Kidney (tissue), 13 donors: ENCODE measurements at regions not wholly inside any gene's neighbourhood (a gene's known extent, or its start where the extent isn't known, plus 50 kb on each side); places are given as distances from the start of the nearest gene placed in this dataset.

ENCODE experiments used
- DNase-seq, 5 donors: peaks; one replicate each; pipeline ENCODE4 v3.0.0-alpha.2; 2013 to 2020
- FAIRE-seq: peaks from 2 replicates; lab custom pipeline; 2012; peaks lifted over from hg19 to GRCh38; lab: Jason Lieb, UNC
- H3K27ac ChIP-seq, 2 donors: one replicate each; pipeline ENCODE4 v1.7.0; 2013; ENCODE audit warnings: low read depth in 2 of 2, low read length in 2 of 2, inconsistent platforms in 1 of 2
- H3K27me3 ChIP-seq: one replicate; pipeline ENCODE4 v1.7.1; 2013; ENCODE audit warnings: low read length, inconsistent platforms; ENCODE audit not compliant: control insufficient read depth, insufficient read depth
- H3K36me3 ChIP-seq, 3 donors: one replicate each; pipeline versions ENCODE4 v1.7.0 to v1.7.1; 2013; ENCODE audit warnings: low read length in 3 of 3, control low read depth in 1 of 3, inconsistent platforms in 1 of 3; ENCODE audit not compliant: insufficient read depth in 3 of 3, control insufficient read depth in 2 of 3
- H3K4me1 ChIP-seq, 3 donors: one replicate each; pipeline versions ENCODE4 v1.7.0 to v1.7.1; 2013; ENCODE audit warnings: low read length in 3 of 3, inconsistent platforms in 1 of 3, low read depth in 1 of 3; ENCODE audit not compliant: control insufficient read depth in 2 of 3, insufficient read depth in 2 of 3
- H3K4me3 ChIP-seq, 3 donors: one replicate each; pipeline versions ENCODE4 v1.7.0 to v1.8.1; 2013; ENCODE audit warnings: low read length in 3 of 3, control low read depth in 1 of 3, inconsistent platforms in 1 of 3
- H3K9ac ChIP-seq, 3 donors: one replicate each; pipeline versions ENCODE4 v1.7.0 to v1.7.1; 2013; ENCODE audit warnings: low read length in 3 of 3, control low read depth in 1 of 3, inconsistent platforms in 1 of 3
- H3K9me3 ChIP-seq, 3 donors: one replicate each; pipeline versions ENCODE4 v1.7.0 to v1.7.1; 2013; ENCODE audit warnings: low read length in 3 of 3, control low read depth in 1 of 3, inconsistent platforms in 1 of 3; ENCODE audit not compliant: control insufficient read depth in 2 of 3, insufficient read depth in 1 of 3
- CTCF ChIP-seq: IDR thresholded peaks from 3 replicates; pipeline ENCODE4 v1.5.1; 2012; ENCODE audit warnings: mild to moderate bottlenecking, moderate library complexity, borderline replicate concordance; ENCODE audit not compliant: insufficient read depth; ENCODE audit errors: extremely low read depth
- intact Hi-C: fragments of 100-400 bp; cut with DNase I; formaldehyde crosslinking; loops from one replicate; pipeline ENCODE4 v1.11.1; 2022
- donor health status: control.
- donor health status: control.
- donor health status: control.
- donor health status: control.
- donor health status: control.
- donor health status: DM: yes; HTN: yes; CAD: no.
- donor health status: Normal renal cell carcinoma (clear cell type).

- intact Hi-C loops, result no loop called here
- DNase-seq, result peak; percentile 53 to 72 (median 57)
- TF ChIP-seq CTCF, result peak; percentile 17
- no peaks in the 10 kb centered on the region for H3K36me3 ChIP-seq
- H3K4me3 ChIP-seq, result peak overlapping the region in 2 of 3 donors; percentile 9
- FAIRE-seq, result no peak
- H3K27ac ChIP-seq, result no peak overlapping the region
- no peak overlapping the region for H3K9ac ChIP-seq
- H3K9me3 ChIP-seq, result peaks cover 0 to 25% (median 0%) of the 10 kb centered on the region in 3 donors
- no peaks in the 10 kb centered on the region for H3K4me1 ChIP-seq
- H3K27me3 ChIP-seq, result peaks cover 3% of the 10 kb centered on the region
These were observed 99.7 kb upstream of the CCL21 start for GRCh38 chr9:34809504-34810186.

DNA sequence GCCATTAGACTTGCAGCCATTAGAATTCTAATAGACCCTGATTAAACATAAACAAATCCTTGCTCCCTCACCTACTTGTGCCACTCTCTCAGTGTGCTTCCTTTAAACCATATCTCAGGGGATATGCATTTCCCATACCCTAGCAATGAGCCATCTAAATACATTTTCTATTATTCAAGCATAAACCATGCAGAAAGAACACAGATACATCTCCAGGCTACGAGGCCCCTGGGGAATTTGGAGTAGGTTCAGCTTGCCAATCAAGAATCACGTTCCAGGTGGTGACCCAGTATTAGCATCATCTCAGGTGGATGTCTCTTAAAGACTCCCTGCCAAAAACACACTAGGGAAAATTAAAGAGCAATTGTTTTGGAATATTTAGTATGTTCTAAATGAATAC, 93.0 kb upstream of the CCL21 start:
- no peak for TF ChIP-seq CTCF
- Histone ChIP-seq H3K27ac (no peak overlapping the region), H3K9me3 (peaks cover 0 to 14% (median 0%) of the 10 kb centered on the region in 3 donors), H3K4me3 (no peak overlapping the region), H3K9ac (no peak overlapping the region), H3K27me3 (no peaks in the 10 kb centered on the region), H3K4me1 (no peaks in the 10 kb centered on the region), H3K36me3 (no peaks in the 10 kb centered on the region)
- intact Hi-C loops, result no loop called here
- FAIRE-seq, result no peak
- no peak for DNase-seq

- intact Hi-C loops, result no loop called here
- no peaks in the 10 kb centered on the region for H3K4me1 ChIP-seq
- H3K27ac ChIP-seq, result no peak overlapping the region
- no peaks in the 10 kb centered on the region for H3K36me3 ChIP-seq
- H3K27me3 ChIP-seq, result no peaks in the 10 kb centered on the region
- no peak overlapping the region for H3K4me3 ChIP-seq
- no peak for DNase-seq
- no peak overlapping the region for H3K9ac ChIP-seq
- TF ChIP-seq CTCF, result no peak
- FAIRE-seq, result no peak
- H3K9me3 ChIP-seq, result no peaks in the 10 kb centered on the region
These were observed 87.4 kb upstream of the CCL21 start for GRCh38 chr9:34797367-34797766.

GRCh38 chr9:34796924-34797323, 87.0 kb upstream of the CCL21 start:
- Histone ChIP-seq H3K4me3 (no peak overlapping the region), H3K4me1 (no peaks in the 10 kb centered on the region), H3K27me3 (no peaks in the 10 kb centered on the region), H3K9me3 (no peaks in the 10 kb centered on the region), H3K9ac (no peak overlapping the region), H3K36me3 (no peaks in the 10 kb centered on the region), H3K27ac (no peak overlapping the region)
- TF ChIP-seq CTCF, result no peak
- intact Hi-C loops, result no loop called here
- DNase-seq (no peak), FAIRE-seq (no peak)
